CD4-positive, alpha-beta T cell treated with Interleukin-1 beta for 1 hour (primary cell): ENCODE measurements at regions not wholly inside any gene's neighbourhood (a gene's known extent, or its start where the extent isn't known, plus 50 kb on each side); places are given as distances from the start of the nearest gene placed in this dataset.

ENCODE experiments used
- DNase-seq, 2 donors: peaks; one replicate each; pipeline ENCODE4 v3.0.0-alpha.2; 2020 to 2022

- no peak for DNase-seq
Observed at GRCh38 chr2:217652761-217653639, 349.8 kb downstream of the TNS1 start.

DNA sequence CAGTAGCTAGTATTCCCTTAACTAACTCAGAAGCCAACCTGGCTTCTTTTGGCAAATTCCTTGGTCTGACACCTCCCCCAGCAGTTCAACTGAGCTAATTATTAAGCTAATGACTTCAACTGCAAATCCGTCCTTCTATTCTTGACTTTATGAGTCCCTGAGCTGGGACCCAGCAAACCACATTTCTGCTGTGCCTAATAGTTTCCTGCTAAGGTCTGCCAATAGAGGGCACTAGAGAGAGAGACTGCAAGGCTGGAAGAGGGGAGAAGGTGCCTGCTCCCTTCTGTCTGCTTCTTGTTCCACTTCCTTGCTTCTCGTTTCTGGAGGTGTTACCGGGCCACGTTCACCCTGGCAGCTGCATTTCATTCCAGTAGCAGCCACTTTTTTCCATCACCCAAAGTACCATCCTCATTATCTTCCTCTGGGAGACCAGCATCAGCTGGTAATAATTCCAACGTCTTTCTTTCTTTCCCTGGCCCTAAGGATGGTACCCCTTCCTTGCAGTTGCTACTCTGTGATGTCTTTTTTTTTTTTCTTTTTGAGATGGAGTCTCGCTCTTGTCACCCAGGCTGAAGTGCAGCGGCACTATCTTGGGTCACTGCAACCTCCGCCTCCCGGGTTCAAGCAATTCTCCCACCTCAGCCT, 352.0 kb downstream of the TNS1 start:
- peak in 1 of 2 donors; percentile 28 for DNase-seq

DNA sequence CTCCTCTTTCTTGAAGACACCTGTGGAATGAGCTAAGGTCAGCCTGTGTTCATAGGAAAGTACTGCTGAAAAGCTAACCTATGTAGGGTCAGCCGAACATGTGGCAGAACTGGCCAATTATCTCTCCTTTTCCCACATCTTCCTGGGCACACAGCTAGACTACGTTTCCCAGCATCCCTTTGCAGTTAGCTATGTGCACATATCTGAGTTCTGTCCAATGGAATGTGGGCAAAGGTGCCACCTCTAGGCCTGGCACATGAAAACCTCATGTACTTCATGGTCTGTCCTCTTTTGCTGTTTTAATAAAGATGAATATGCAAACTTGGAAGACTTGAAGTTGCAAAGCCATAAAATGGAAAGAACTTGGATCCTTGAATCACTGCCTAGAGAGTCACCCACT, 352.6 kb downstream of the TNS1 start:
- DNase-seq: no peak

- no peak for DNase-seq
Observed at GRCh38 chr2:217647925-217648324, 354.9 kb downstream of the TNS1 start.

- DNase-seq: no peak
Observed at GRCh38 chr2:217647226-217647625, 355.6 kb downstream of the TNS1 start.

DNA sequence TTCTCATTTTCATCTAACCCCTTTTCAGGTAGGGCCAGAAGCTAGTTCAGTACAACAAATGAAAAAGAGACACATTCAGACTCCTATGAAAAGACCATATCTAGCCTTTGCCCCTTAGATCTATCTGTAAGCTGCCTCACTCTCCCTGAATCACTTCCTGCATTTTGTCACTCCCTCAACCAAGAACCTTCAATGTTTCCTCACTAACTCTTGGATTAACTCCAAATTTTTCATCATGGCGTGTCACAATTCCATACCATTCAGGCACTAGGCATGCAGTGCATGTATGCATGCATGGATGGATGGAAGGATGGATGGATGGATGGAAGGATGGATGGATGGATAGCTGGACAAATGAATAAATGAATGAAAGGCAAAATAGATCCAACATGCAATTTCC, 356.9 kb downstream of the TNS1 start:
- no peak for DNase-seq

GRCh38 chr2:217643789-217644301, 358.9 kb downstream of the TNS1 start:
- DNase-seq: no peak

DNA sequence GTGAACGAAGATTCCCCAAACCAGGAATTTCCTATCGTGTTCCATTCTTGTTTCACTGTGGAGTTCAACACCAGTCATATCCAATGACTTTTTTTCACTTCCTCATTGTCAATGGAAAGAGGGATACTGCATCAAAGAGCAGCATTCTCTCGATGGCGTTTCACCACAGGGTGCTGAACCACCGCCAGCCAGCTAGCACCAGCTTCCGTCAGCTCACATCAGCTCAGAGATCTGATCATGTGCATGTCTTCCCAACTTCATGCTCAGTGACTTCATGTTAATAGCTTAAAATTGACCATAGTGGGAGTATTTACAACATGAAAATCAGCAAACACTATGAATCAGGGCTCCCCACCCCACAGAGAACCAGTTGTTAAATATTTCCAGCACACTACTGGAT, 359.9 kb downstream of the TNS1 start:
- no peak for DNase-seq

GRCh38 chr2:217641960-217642359, 360.8 kb downstream of the TNS1 start:
- DNase-seq: no peak

DNA sequence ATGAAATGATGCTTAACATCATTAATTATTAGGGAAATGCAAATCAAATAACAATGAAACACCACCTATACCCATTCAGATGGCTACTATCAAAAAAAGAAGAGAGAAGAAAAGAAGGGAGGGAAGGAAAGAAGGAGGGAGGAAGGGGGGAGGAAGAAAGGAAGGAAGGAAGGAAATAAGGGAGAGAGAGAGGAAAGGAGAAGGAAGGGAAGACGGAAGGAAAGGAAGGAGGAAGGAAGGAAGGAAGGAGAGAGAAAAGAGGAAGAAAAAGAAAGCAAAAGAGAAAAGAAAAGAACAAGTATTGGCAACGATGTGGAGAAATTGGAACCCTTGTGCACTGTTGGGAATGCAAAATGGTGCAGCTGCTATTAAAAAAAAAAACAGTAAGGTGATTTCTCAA, 363.3 kb downstream of the TNS1 start:
- no peak for DNase-seq

GRCh38 chr2:217638533-217638932, 364.3 kb downstream of the TNS1 start:
- DNase-seq: no peak

DNA sequence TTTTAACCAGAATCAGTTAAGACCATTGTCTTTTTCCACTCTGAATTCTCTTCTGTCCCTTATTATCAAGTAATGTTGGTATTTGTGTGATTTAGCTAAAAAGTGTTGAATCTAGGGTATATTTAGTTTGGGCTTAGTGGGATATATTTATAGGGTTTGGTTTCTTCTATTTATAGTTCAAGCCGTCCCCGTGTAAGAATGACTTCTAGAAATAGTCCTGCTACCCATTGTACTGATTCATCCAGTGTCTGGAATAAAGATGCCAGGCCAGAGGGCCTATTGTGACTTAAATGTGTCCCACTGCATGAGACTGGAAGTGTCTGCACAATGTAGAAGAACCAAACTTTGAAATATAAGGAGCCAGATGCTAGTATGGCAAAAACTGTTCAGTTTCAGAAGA, 364.8 kb downstream of the TNS1 start:
- no peak for DNase-seq

GRCh38 chr2:217636991-217637561, 365.7 kb downstream of the TNS1 start:
- DNase-seq: no peak

DNA sequence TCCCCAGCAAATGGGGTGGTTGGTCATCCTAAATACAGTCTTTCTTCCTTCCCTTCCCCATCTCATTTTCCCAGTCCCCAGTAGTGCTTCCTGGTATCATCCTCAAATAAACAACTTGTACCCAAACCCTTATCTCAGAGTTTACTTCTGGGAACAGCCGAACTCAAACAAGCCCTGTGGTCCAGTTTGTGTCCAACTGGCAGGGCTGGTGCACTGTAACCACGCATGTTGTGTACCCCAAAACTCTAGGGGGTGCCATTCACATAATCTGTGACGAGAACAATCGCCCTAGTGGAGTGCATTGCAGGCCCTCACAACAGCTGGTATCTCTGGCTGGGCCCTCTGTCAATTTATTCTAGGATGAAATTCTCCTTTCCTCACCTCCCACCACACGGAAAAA, 366.2 kb downstream of the TNS1 start:
- DNase-seq: no peak

GRCh38 chr2:217634871-217635270, 367.9 kb downstream of the TNS1 start:
- DNase-seq: no peak

GRCh38 chr2:217632043-217632442, 370.8 kb downstream of the TNS1 start:
- DNase-seq: no peak

DNA sequence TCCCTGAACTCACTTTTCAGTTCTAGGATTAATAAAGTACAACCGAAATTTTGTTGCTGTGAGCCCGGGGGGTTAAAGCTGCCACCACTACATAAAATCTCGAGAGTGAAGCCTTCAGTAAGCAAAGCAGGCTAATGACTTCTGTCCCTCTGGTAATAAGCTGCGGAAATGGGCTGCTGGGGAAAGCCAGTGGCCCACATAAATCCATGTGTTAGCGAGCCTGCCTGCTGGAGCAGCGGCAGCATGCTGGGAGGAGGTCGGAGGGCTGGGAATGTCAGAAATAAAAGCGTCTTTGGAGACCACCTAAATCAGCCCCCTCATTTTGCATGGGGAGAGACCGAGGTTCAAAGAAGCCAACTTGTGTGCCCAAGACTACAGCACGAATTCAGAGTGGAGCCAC, 371.7 kb downstream of the TNS1 start:
- DNase-seq: no peak

DNA sequence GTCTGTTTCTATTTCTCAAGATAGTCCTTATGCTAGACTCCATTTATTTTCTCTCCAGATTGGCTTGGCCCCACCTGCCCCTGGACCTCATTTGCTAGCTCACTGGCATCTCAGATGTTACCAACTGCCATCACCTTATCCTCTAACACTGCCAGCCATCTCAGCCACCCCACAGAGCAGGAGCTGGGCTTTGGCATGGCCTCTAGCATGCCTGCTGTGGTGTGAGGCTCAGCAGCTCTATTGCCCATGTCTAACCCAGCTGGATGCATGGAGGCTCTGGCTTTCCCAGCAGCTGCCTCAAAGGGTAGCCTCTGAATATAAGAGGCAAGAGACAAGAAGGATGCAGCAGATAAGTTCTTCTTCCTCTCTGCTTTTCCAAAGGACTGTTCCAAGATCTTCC, 373.4 kb downstream of the TNS1 start:
- no peak for DNase-seq

DNA sequence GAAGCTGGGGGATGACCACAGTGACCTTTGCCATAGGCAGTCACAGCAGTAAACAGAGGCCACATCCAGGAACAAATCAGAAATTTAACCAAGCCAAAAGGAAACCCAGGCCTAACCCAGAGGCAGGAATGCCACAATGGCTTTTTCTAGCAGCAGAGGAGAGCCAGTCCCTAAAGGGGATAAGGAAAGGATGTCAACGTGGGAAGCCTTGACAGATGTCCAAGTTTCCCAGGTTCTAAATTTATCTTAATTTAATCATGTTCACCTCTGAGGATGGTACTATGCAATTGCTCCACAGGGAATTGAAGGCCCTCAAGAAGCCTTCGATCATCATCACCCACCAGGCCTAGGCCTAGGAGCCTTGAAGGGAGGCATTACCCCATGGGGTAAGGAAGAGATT, 374.7 kb downstream of the TNS1 start:
- no peak for DNase-seq

DNA sequence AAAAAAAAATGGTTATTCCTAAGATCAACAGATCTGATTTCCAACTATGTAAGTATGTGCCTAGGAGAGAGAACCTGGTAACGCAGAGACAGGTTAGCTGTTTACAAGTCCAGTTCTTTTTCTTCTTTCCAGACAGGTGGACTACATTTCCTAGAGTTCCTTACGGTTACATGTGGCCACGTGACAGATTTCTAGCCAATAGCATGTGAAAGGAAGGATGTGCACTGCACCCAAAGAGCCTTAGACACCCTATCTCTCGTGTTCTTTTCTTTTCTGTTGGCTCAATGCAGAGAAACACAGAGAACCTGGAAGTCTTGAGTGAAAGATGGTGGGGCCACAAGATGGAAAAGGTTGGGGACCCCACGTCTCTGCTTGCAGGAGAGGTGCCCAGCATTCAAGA, 375.9 kb downstream of the TNS1 start:
- no peak for DNase-seq

DNA sequence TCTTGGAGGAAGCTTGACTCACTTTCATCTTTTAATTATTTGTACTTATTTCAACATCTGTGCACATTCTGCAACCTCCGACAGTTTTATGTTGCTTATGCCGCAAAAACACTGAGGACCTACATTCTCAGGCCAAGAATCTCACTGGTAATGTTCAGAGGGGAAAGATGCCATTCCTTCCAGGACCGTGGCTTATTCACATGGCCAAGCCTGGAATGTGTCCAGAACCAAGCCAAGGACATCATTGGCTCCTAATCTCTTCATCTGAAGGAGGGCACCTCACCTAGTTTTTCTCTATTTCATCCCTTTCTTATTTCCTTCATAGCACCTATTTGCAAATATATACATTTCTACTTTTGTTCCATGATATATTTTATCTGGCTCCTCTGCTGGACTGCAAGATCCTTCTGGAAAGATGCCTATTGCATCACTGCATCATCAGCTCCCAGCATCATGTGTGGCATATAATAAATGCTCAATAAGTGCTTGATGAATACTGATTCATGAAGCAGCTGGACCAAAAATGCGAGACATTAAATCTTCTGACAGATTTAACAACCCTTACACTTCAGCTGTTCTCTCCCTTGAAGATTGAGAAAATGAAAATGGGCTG, 377.1 kb downstream of the TNS1 start:
- no peak for DNase-seq

GRCh38 chr2:217623281-217623912, 379.4 kb downstream of the TNS1 start:
- DNase-seq: no peak
